GM12875 (cell line): ENCODE measurements at regions not wholly inside any gene's neighbourhood (a gene's known extent, or its start where the extent isn't known, plus 50 kb on each side); places are given as distances from the start of the nearest gene placed in this dataset.

Experiments
- H3K4me3 ChIP-seq: one replicate; pipeline ENCODE4 v1.5.1; 2011; ENCODE audit warnings: low read depth, low read length, control low read depth
- TF ChIP-seq, protein P1 (sequence below): IDR thresholded peaks from 2 replicates; pipeline ENCODE4 v1.5.1; 2011; ENCODE audit warnings: low read depth, mild to moderate bottlenecking, control low read depth, inconsistent platforms, low read length, moderate library complexity, borderline replicate concordance; ENCODE audit not compliant: insufficient read depth

DNA sequence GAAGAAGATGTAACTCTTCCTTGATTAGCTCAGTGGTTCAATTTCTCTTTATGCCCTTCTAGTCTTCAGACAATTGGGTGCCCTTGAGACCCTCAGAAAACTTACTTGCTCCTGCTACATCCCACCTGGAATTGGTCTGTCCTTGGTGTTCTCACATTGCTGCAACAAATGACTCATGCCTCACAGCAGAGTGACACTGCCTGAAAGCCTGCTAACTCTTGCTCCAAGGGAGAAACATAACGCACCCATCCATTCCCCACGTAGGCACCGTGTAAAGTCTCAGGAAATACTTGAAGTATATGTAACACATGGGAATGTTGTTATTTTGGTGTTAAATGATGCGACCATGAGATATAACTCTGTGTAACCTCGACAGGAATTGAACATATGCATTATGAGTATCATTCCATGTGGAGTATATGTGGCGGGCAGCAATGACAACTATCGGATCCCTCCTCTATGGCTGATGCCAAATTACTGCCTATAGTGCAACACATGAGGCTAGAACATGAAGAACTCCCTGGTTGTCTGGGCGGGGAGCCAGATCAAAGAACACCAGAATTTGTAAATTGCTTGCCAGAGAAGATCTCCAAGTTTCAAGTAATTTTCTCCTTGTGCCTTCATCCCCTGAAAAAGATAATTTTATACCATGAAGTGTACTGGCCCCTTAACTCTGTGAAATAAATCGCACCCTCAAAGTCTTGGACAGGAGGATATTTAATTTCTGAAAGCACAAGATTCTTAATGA, 231.3 kb upstream of the STK26 start:
- H3K4me3 ChIP-seq, result peak overlapping the region; percentile 16
- TF ChIP-seq, protein P1, sequence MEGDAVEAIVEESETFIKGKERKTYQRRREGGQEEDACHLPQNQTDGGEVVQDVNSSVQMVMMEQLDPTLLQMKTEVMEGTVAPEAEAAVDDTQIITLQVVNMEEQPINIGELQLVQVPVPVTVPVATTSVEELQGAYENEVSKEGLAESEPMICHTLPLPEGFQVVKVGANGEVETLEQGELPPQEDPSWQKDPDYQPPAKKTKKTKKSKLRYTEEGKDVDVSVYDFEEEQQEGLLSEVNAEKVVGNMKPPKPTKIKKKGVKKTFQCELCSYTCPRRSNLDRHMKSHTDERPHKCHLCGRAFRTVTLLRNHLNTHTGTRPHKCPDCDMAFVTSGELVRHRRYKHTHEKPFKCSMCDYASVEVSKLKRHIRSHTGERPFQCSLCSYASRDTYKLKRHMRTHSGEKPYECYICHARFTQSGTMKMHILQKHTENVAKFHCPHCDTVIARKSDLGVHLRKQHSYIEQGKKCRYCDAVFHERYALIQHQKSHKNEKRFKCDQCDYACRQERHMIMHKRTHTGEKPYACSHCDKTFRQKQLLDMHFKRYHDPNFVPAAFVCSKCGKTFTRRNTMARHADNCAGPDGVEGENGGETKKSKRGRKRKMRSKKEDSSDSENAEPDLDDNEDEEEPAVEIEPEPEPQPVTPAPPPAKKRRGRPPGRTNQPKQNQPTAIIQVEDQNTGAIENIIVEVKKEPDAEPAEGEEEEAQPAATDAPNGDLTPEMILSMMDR, result no peak

DNA sequence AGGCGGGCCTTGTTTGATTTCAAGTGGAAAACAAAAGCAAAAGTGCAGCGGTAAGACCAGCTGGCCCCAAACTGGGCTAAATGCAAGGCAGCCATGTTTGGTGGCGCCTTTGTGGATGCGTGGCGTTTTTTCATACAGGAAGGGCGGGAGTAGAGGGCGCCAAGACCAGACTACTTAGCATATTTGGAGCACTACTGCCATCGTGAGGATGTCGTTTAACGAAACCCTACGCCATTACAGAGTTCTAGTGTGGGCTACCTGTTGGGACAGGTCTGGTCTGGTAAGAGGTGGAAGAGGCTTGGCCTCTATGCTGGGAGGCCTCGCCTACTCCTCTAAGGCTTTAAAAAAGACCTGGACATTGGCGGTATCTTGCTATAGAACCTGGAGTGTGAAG, 230.7 kb upstream of the STK26 start:
- TF ChIP-seq, protein P1, result peak; percentile 37; the same call in 1 of the 2 replicates
- peak overlapping the region; percentile 55 for H3K4me3 ChIP-seq

GRCh38 chrX:131792789-131793462, 230.2 kb upstream of the STK26 start:
- H3K4me3 ChIP-seq, result peak overlapping the region; percentile 55
- TF ChIP-seq, protein P1, result 0 out of 2 replicates have a peak, but pooled peaks have one; percentile 19

GRCh38 chrX:131795442-131796229, 227.5 kb upstream of the STK26 start:
- no peak overlapping the region for H3K4me3 ChIP-seq
- TF ChIP-seq, protein P1, result no peak

DNA sequence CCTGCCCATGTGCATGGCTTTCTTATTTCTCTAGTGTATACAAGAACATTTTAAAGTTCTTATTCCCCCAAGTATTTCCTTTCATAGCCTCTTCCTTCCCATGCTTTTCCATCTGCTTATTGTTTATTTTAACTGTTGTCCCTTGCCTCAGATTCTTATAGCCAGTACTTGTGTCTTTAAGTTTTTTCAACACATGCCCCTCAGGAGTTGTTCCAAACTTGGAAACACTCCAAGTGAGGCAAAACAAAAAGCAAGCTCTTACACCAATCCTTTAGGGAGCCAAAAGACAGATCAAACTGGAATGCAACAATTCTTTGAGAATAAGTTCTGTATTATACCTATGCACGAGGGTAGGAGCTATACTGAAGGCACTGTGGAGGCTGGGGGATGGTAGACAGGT, 222.0 kb upstream of the STK26 start:
- TF ChIP-seq, protein P1, result no peak
- no peak overlapping the region for H3K4me3 ChIP-seq

DNA sequence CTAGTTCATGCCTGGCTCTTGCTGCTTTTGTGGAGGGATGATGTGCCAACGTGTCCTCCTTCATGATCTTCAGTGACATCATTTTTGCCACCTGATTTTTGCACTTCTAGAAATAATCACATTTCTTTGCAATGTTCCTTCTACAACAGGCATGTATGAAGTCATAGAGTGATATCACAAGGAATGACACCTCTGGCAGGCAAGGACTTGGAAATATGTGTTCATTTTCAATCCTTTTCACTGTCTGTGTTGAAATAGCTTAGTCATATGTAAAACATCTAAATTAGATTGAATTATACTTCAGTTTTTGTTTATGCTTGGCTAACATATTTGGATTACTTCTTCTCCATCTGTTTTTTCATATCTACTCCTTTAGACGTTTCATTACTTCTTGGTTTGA, 221.2 kb upstream of the STK26 start:
- TF ChIP-seq, protein P1, result no peak
- no peak overlapping the region for H3K4me3 ChIP-seq
